Kidney (tissue), 13 donors: ENCODE measurements at regions not wholly inside any gene's neighbourhood (a gene's known extent, or its start where the extent isn't known, plus 50 kb on each side); places are given as distances from the start of the nearest gene placed in this dataset.

Experiments used
- DNase-seq, 5 donors: peaks; one replicate each; pipeline ENCODE4 v3.0.0-alpha.2; 2013 to 2020
- FAIRE-seq: peaks from 2 replicates; lab custom pipeline; 2012; peaks lifted over from hg19 to GRCh38; lab: Jason Lieb, UNC
- H3K27ac ChIP-seq, 2 donors: one replicate each; pipeline ENCODE4 v1.7.0; 2013; ENCODE audit warnings: low read depth in 2 of 2, low read length in 2 of 2, inconsistent platforms in 1 of 2
- H3K27me3 ChIP-seq: one replicate; pipeline ENCODE4 v1.7.1; 2013; ENCODE audit warnings: low read length, inconsistent platforms; ENCODE audit not compliant: control insufficient read depth, insufficient read depth
- H3K36me3 ChIP-seq, 3 donors: one replicate each; pipeline versions ENCODE4 v1.7.0 to v1.7.1; 2013; ENCODE audit warnings: low read length in 3 of 3, control low read depth in 1 of 3, inconsistent platforms in 1 of 3; ENCODE audit not compliant: insufficient read depth in 3 of 3, control insufficient read depth in 2 of 3
- H3K4me1 ChIP-seq, 3 donors: one replicate each; pipeline versions ENCODE4 v1.7.0 to v1.7.1; 2013; ENCODE audit warnings: low read length in 3 of 3, inconsistent platforms in 1 of 3, low read depth in 1 of 3; ENCODE audit not compliant: control insufficient read depth in 2 of 3, insufficient read depth in 2 of 3
- H3K4me3 ChIP-seq, 3 donors: one replicate each; pipeline versions ENCODE4 v1.7.0 to v1.8.1; 2013; ENCODE audit warnings: low read length in 3 of 3, control low read depth in 1 of 3, inconsistent platforms in 1 of 3
- H3K9ac ChIP-seq, 3 donors: one replicate each; pipeline versions ENCODE4 v1.7.0 to v1.7.1; 2013; ENCODE audit warnings: low read length in 3 of 3, control low read depth in 1 of 3, inconsistent platforms in 1 of 3
- H3K9me3 ChIP-seq, 3 donors: one replicate each; pipeline versions ENCODE4 v1.7.0 to v1.7.1; 2013; ENCODE audit warnings: low read length in 3 of 3, control low read depth in 1 of 3, inconsistent platforms in 1 of 3; ENCODE audit not compliant: control insufficient read depth in 2 of 3, insufficient read depth in 1 of 3
- CTCF ChIP-seq: IDR thresholded peaks from 3 replicates; pipeline ENCODE4 v1.5.1; 2012; ENCODE audit warnings: mild to moderate bottlenecking, moderate library complexity, borderline replicate concordance; ENCODE audit not compliant: insufficient read depth; ENCODE audit errors: extremely low read depth
- intact Hi-C: fragments of 100-400 bp; cut with DNase I; formaldehyde crosslinking; loops from one replicate; pipeline ENCODE4 v1.11.1; 2022
- donor health status: control.
- donor health status: control.
- donor health status: control.
- donor health status: control.
- donor health status: control.
- donor health status: DM: yes; HTN: yes; CAD: no.
- donor health status: Normal renal cell carcinoma (clear cell type).

GRCh38 chr3:187593451-187593850 lies 76.7 kb downstream of the SST start:
- Histone ChIP-seq H3K4me1 (peaks cover 0 to 5% (median 0%) of the 10 kb centered on the region in 3 donors), H3K27ac (no peak overlapping the region), H3K4me3 (no peak overlapping the region), H3K36me3 (no peaks in the 10 kb centered on the region), H3K27me3 (no peaks in the 10 kb centered on the region), H3K9ac (no peak overlapping the region), H3K9me3 (no peaks in the 10 kb centered on the region)
- no peak for TF ChIP-seq CTCF
- peak in 3 of 5 donors; percentile 21 to 25 (median 22) for DNase-seq
- no peak for FAIRE-seq
- intact Hi-C loops, result no loop called here

- H3K4me1 ChIP-seq, result peaks cover 0 to 5% (median 0%) of the 10 kb centered on the region in 3 donors
- no peak for TF ChIP-seq CTCF
- DNase-seq, result no peak
- no peaks in the 10 kb centered on the region for H3K27me3 ChIP-seq
- no peaks in the 10 kb centered on the region for H3K36me3 ChIP-seq
- peak overlapping the region in 1 of 2 donors; percentile 60 for H3K27ac ChIP-seq
- intact Hi-C loops, result no loop called here
- H3K9ac ChIP-seq, result no peak overlapping the region
- no peaks in the 10 kb centered on the region for H3K9me3 ChIP-seq
- no peak for FAIRE-seq
- H3K4me3 ChIP-seq, result no peak overlapping the region
These were observed 79.2 kb downstream of the SST start for GRCh38 chr3:187590861-187591576.

- FAIRE-seq, result no peak
- no peak for DNase-seq
- no peaks in the 10 kb centered on the region for H3K9me3 ChIP-seq
- H3K36me3 ChIP-seq, result no peaks in the 10 kb centered on the region
- H3K4me1 ChIP-seq, result no peaks in the 10 kb centered on the region
- no peak overlapping the region for H3K9ac ChIP-seq
- no peak overlapping the region for H3K27ac ChIP-seq
- no peaks in the 10 kb centered on the region for H3K27me3 ChIP-seq
- no peak overlapping the region for H3K4me3 ChIP-seq
- intact Hi-C loops, result no loop called here
- no peak for TF ChIP-seq CTCF
These were observed 83.1 kb downstream of the SST start for GRCh38 chr3:187587076-187587475.

- FAIRE-seq (no peak), DNase-seq (no peak)
- Histone ChIP-seq H3K4me1 (no peaks in the 10 kb centered on the region), H3K9me3 (no peaks in the 10 kb centered on the region), H3K36me3 (no peaks in the 10 kb centered on the region), H3K9ac (no peak overlapping the region), H3K27ac (no peak overlapping the region), H3K27me3 (no peaks in the 10 kb centered on the region), H3K4me3 (no peak overlapping the region)
- intact Hi-C loops, result no loop called here
- TF ChIP-seq CTCF, result no peak
These were observed 84.0 kb downstream of the SST start for GRCh38 chr3:187586226-187586625.
